Fibroblast of skin of left quadriceps (primary cell): ENCODE measurements at regions not wholly inside any gene's neighbourhood (a gene's known extent, or its start where the extent isn't known, plus 50 kb on each side); places are given as distances from the start of the nearest gene placed in this dataset.
"Not testable (repeated sequence)": the region's sequence is repeated elsewhere in the genome, so short reads cannot be mapped to it uniquely, and the experiment has no call there.

ENCODE experiments used
- DNase-seq, 2 experiments: peaks; one replicate each; pipeline ENCODE4 v3.0.0-alpha.2; 2013; ENCODE audit warnings: low read depth in 2 of 2

- DNase-seq, result no peak
These were observed 386.0 kb downstream of the SMOC2 start for GRCh38 chr6:168826726-168827585.

DNA sequence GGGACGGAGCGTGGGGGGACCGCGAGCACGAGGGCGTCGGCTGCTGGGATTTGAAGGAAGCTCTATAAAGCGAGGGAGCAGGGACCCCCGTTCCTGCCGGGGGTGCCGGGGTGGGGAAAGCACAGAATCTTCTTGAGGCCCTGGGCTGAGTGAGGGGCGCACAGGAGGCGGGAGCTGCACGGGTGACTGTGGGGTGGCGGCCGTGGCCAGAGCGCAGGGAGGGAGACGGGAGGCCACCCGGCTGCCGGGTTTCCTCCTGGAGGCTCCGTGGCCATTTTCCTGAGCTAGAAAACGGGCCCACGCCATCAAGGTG is 385.1 kb downstream of the SMOC2 start:
- no peak for DNase-seq

DNA sequence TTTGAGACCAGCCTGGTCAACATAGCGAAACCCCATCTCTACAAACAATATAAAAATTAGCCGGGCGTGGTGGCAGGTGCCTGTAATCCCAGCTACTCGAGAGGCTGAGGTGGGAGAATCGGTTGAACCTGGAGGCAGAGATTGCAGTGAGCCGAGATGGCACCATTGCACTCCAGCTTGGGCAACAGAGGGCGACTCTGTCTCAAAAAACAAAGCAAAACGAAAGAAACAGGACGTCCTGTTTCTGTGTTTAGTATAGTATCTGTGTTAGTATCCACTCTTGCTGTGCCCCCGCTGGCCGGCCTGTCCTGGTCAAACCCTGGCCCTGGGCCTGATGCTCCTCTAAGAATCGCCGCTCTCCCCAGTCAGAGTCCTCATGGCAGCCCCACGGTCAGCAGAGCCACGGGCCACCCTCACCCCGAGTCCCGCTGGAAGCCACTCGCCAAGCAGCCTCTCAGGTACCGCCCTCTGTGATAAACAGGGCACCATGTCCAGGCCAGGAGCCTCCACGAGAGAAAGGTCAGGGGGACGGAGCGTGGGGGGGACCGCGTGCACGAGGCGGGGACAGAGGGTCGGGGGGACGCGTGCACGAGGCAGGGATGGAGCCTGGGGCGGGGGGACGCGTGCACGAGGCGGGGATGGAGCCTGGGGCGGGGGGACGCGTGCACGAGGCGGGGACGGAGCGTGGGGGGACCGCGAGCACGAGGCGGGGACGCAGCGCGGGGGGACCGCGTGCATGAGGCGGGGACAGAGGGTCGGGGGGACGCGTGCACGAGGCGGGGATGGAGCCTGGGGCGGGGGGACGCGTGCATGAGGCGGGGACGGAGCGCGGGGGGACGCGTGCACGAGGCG is 384.5 kb downstream of the SMOC2 start:
- no peak for DNase-seq

- DNase-seq, result no peak
These were observed 382.6 kb downstream of the SMOC2 start for GRCh38 chr6:168823397-168824212.

- DNase-seq, result no peak
These were observed 381.4 kb downstream of the SMOC2 start for GRCh38 chr6:168822376-168822775.

DNA sequence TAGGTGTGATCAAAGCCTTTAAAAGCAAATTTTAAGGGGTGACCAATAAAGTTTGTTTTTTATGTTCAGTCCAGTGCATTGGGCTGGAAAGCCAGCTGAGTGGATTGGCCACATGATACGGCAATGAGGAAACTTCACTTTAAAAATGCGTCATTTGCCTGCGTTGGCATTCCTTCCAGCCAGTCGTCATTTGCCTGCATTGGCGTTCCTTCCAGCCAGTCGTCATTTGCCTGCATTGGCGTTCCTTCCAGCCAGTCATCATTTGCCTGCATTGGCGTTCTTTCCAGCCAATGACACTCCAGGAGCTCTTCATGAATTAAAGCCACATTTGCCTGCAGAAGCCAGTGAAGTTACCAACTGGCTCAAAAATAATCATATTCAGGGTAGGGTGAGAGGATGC is 378.6 kb downstream of the SMOC2 start:
- DNase-seq, result no peak

DNA sequence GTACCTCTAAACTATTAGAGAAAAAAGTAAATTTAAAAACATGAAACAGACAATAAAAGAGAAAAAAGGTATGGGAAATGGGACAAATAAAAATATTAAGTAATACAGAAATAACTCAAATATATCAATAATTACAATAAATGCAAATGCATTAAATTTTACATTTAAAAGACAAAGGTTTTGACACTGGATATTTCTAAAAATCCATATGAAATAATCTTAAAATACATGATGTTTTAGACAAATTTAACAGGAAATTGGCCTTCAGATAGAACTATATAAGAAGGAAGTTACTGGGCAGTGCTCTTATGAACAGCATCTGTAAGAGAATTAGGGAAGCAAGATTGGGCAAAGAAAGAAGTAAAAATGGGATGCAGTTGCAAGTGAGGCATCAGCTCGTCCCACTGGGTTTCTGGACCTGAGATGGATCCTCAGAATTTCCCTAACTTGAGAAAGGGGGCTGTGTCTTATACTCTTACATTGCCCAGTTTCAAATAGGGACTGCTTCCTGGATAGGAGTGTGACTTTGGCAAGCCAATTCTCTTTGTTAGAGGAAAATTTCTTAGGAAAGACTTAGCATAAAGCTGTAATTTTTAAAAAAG is 376.7 kb downstream of the SMOC2 start:
- DNase-seq, result no peak

- DNase-seq, result no peak
These were observed 374.2 kb downstream of the SMOC2 start for GRCh38 chr6:168815229-168815628.

DNA sequence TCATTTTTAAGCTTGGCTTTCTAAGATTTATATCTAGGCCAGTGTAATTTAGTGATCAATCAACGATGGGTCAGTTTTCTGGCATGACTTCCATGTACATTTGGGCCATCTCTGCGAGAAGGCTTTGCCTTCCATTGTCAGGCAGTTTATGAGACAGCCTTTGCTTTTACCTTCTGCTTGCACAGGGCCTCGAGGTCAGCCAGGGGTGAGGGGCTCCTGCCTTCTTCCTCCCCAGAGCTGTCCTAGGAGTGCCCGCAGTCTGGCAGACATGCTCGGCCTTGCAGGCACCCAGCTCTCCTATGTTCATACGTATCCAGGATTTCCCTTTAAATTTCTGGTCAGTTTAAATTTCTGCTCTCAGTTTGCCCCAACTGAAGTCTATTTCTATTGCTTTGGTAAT is 367.2 kb downstream of the SMOC2 start:
- no peak for DNase-seq

GRCh38 chr6:168804331-168804730 is 363.3 kb downstream of the SMOC2 start:
- DNase-seq, result no peak

- DNase-seq, result no peak
These were observed 362.9 kb downstream of the SMOC2 start for GRCh38 chr6:168803874-168804273.

DNA sequence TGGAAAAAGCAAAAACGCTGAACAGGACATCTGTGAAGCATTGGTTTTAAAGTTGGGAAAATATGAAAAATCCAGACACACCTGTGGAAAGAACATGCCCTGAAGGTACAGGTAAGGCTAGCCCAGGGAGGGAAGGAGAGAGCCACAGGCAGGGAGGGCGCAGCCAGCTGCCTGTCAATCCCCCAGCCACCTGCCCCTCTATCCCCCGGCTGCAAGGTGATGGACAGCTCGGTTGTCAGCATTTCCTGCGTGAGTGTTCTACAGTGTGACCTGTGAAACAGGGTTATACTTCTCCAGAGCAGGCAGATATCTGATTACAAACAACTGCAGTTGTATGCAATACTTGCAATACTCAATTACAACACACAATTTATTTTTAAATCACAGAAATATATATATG is 358.1 kb downstream of the SMOC2 start:
- DNase-seq, result no peak

DNA sequence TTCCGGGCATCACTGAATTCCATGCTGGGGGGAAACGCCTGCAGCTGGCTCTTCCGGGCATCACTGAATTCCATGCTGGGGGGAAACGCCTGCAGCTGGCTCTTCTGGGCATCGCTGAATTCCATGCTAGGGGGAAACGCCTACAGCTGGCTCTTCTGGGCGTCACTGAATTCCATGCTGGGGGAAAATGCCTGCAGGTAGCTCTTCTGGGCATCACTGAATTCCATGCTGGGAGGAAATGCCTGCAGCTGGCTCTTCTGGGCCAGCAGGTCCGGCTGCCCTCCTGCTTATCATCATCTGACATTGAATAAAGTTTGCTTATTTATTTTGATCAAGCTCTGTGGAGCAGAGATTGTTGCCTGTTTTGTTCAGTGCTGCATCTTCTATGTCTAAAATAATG is 355.1 kb downstream of the SMOC2 start:
- no peak for DNase-seq

DNA sequence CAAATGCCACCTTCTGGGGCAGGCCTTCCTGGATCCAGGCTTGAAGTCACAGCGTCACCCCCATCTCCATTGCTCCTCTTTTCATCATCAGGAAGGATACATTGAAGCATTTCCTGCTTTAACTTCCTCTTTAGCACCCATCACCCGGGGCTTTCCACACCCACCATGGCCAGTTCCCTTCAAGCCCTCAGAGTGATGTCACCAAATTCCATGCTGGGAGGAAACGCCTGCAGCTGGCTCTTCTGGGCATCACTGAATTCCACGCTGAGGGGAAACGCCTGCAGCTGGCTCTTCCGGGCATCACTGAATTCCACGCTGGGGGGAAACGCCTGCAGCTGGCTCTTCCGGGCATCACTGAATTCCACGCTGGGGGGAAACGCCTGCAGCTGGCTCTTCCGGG is 354.6 kb downstream of the SMOC2 start:
- not testable (repeated sequence) for DNase-seq

GRCh38 chr6:168794491-168794890 is 353.5 kb downstream of the SMOC2 start:
- no peak for DNase-seq

DNA sequence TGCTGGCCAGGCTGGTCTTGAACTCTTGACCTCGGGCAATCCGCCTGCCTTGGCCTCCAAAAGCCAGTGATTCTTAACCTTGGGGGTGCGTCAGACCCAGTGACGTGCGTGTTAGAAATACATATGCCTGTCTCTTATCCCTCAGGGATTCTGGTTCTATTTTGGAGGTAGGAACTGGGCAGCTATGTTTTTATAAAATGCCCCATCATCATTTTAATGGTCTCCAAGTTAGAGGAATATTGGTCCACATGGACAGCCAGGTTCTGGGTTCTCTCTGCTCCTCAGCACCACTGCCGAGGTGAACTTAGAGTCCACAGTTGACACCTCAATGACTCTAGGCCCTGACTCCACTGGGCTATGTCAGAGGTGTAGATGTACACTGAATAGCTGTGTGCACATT is 352.7 kb downstream of the SMOC2 start:
- DNase-seq, result no peak

GRCh38 chr6:168791917-168792316 is 350.9 kb downstream of the SMOC2 start:
- no peak for DNase-seq

GRCh38 chr6:168789699-168790098 is 348.7 kb downstream of the SMOC2 start:
- no peak for DNase-seq

- DNase-seq, result no peak
These were observed 344.9 kb downstream of the SMOC2 start for GRCh38 chr6:168785720-168786511.

DNA sequence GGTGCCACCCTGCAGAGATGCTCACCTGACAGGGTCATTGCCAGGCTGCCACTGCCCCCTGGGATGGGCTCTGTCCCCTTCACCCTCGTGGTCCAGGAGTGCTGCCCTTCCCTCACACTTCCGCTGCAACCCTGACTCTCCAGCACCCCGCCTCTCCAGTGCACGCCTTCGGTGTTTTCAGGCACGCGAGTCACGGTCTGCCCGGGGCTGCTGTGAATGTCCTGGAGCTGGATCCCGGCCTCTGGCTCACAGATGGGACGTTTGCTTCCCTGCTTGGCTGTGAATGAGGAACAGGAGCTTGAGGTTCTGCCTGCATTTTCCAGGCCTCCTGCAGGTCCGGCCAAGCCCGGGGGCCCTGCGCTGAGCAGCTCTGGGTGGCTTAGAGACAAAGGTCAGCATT is 343.4 kb downstream of the SMOC2 start:
- DNase-seq, result no peak

- DNase-seq, result no peak
These were observed 342.7 kb downstream of the SMOC2 start for GRCh38 chr6:168783720-168784119.
